GM12878 (cell line): ENCODE measurements at regions not wholly inside any gene's neighbourhood (a gene's known extent, or its start where the extent isn't known, plus 50 kb on each side); places are given as distances from the start of the nearest gene placed in this dataset.

Experiments
- ATAC-seq: fragments of 200-7000 bp; cut with Tn5 transposase; 3 replicates; pipeline ENCODE4 v1.9.1; 2020; ENCODE audit warnings: mild to moderate bottlenecking, moderate library complexity
- BruUV-seq: library from RNA; stranded (reverse); fragments of 400-500 nt; replicated peaks from 2 replicates; lab custom pipeline; 2021; lab: Mats Ljungman, UMichigan
- CTCF ChIA-PET: fragments of 300-600 bp; sonication (Branson Sonifier 250); formaldehyde crosslinking; extraction: SDS; loops from one replicate; lab custom pipeline; 2021; ENCODE audit warnings: inconsistent platforms; lab: Yijun Ruan, JAX
- POLR2A ChIA-PET: fragments of 350-600 bp; formaldehyde crosslinking; extraction: SDS; loops from one replicate; lab custom pipeline; 2021; ENCODE audit warnings: inconsistent platforms; lab: Charles Lee
- RAD21 ChIA-PET: fragments of 300-600 bp; sonication (Branson Sonifier 250); formaldehyde crosslinking; loops from one replicate; lab custom pipeline; 2023; ENCODE audit warnings: antibody characterized with exemption; ENCODE audit not compliant: unreplicated experiment; lab: Charles Lee
- SMC1A ChIA-PET: fragments of 300-600 bp; sonication (Branson Sonifier 250); formaldehyde crosslinking; loops from one replicate; lab custom pipeline; 2023; ENCODE audit not compliant: unreplicated experiment, uncharacterized antibody; lab: Charles Lee
- DNase-seq: peaks from one replicate; pipeline ENCODE4 v3.0.0-alpha.2; 2011; ENCODE audit warnings: low read depth, low spot score
- FAIRE-seq: peaks from 3 replicates; lab custom pipeline; 2011; peaks lifted over from hg19 to GRCh38; lab: Jason Lieb, UNC
- H2AFZ ChIP-seq: 2 replicates; pipeline ENCODE4 v1.6.0; 2011; ENCODE audit warnings: low read depth, low read length, control low read depth; ENCODE audit not compliant: control insufficient read depth
- H3K27ac ChIP-seq: 2 replicates; pipeline ENCODE4 v1.5.1; 2011; ENCODE audit warnings: control low read depth; ENCODE audit not compliant: control insufficient read depth, insufficient read depth
- H3K27me3 ChIP-seq, 2 experiments: replicated peaks in 1 of 2; 2 replicates each; pipeline versions ENCODE4 v1.6.0 to v1.6.1; 2011; ENCODE audit warnings: low read length in 1 of 2; ENCODE audit not compliant: control insufficient read depth in 2 of 2, insufficient read depth in 2 of 2
- H3K36me3 ChIP-seq, 2 experiments: 2 replicates each; pipeline ENCODE4 v1.5.1; 2011; ENCODE audit warnings: low read length in 1 of 2; ENCODE audit not compliant: control insufficient read depth in 2 of 2, insufficient read depth in 2 of 2
- H3K4me1 ChIP-seq: 2 replicates; pipeline ENCODE4 v1.6.1; 2011; ENCODE audit warnings: mild to moderate bottlenecking, low read length, moderate library complexity, mixed read lengths; ENCODE audit not compliant: control insufficient read depth, insufficient read depth
- H3K4me2 ChIP-seq: 2 replicates; pipeline ENCODE4 v1.6.0; 2011; ENCODE audit warnings: control low read depth; ENCODE audit not compliant: control insufficient read depth, insufficient read depth
- H3K4me3 ChIP-seq: fragments of 200-600 bp; sonication (generic); 2 replicates; pipeline ENCODE4 v1.5.1; 2016
- H3K79me2 ChIP-seq: 2 replicates; pipeline ENCODE4 v1.6.0; 2011; ENCODE audit warnings: low read length; ENCODE audit not compliant: control insufficient read depth, insufficient read depth
- H3K9ac ChIP-seq: 2 replicates; pipeline ENCODE4 v1.8.0; 2011; ENCODE audit warnings: low read length, control low read depth, mixed read lengths; ENCODE audit not compliant: control insufficient read depth, insufficient read depth
- H3K9me3 ChIP-seq: replicated peaks from 3 replicates; pipeline ENCODE4 v1.5.1; 2011; ENCODE audit warnings: mild to moderate bottlenecking, low read length; ENCODE audit not compliant: control insufficient read depth, insufficient read depth
- H4K20me1 ChIP-seq: 2 replicates; pipeline ENCODE4 v1.6.0; 2011; ENCODE audit not compliant: control insufficient read depth, insufficient read depth
- BCLAF1 ChIP-seq: fragments of 450-650 bp; IDR thresholded peaks from 2 replicates; pipeline ENCODE4 v1.6.1; 2017; ENCODE audit warnings: antibody characterized with exemption, mild to moderate bottlenecking, moderate library complexity
- CHD4 ChIP-seq: fragments of 200-600 bp; sonication (generic); IDR thresholded peaks from 2 replicates; pipeline ENCODE4 v1.6.1; 2016; ENCODE audit warnings: mild to moderate bottlenecking
- ETV6 ChIP-seq, 2 experiments: fragments of 450-650 bp in 1 of 2; IDR thresholded peaks in 1 of 2; conservative IDR thresholded peaks in 1 of 2; 2 replicates each; pipeline ENCODE4 v1.6.1; 2014; ENCODE audit warnings: antibody characterized with exemption in 1 of 2, borderline replicate concordance in 1 of 2, low read depth in 1 of 2, mild to moderate bottlenecking in 1 of 2, moderate library complexity in 1 of 2
- HCFC1 ChIP-seq: fragments of 150-350 bp; IDR thresholded peaks from 2 replicates; pipeline ENCODE4 v1.6.1; 2014; ENCODE audit warnings: low read length
- IRF3 ChIP-seq: fragments of 450-650 bp; IDR thresholded peaks from 2 replicates; pipeline ENCODE4 v1.6.1; 2014; ENCODE audit warnings: mild to moderate bottlenecking
- NFIC ChIP-seq: IDR thresholded peaks from 2 replicates; pipeline ENCODE4 v1.6.1; 2012; ENCODE audit warnings: low read depth, mild to moderate bottlenecking, inconsistent platforms, low read length, moderate library complexity
- PKNOX1 ChIP-seq: fragments of 450-650 bp; IDR thresholded peaks from 2 replicates; pipeline ENCODE4 v1.6.1; 2016; ENCODE audit warnings: mild to moderate bottlenecking
- RELA ChIP-seq: fragments of 450-650 bp; IDR thresholded peaks from 2 replicates; pipeline ENCODE4 v1.8.0; 2014; ENCODE audit warnings: borderline replicate concordance; ENCODE audit not compliant: partially characterized antibody
- SMARCA5 ChIP-seq: fragments of 450-650 bp; IDR thresholded peaks from 2 replicates; pipeline ENCODE4 v1.6.1; 2017; ENCODE audit warnings: mild to moderate bottlenecking
- STAT3 ChIP-seq: IDR thresholded peaks from 2 replicates; pipeline ENCODE4 v1.6.1; 2011; ENCODE audit warnings: low read depth, low read length, improper control_type of control experiment
- ZNF217 ChIP-seq: fragments of 450-650 bp; IDR thresholded peaks from 2 replicates; pipeline ENCODE4 v1.6.1; 2017; ENCODE audit warnings: antibody characterized with exemption, mild to moderate bottlenecking
- WGBS: methylation state at CpG from one replicate; pipeline ENCODE4 v1.1.6; 2016; ENCODE audit warnings: low lambda C conversion rate; ENCODE audit not compliant: insufficient replicate concordance, insufficient coverage; ENCODE audit errors: missing lambda C conversion rate; 5-methylcytosine and 5-hydroxymethylcytosine counted together
- in situ Hi-C: fragments of 300-500 bp; cut with MboI; formaldehyde crosslinking; loops from 9 replicates; pipeline ENCODE4 v1.14.3; 2018; ENCODE audit warnings: mixed read lengths
- intact Hi-C: fragments of 100-400 bp; cut with micrococcal nuclease; formaldehyde crosslinking; loops from one replicate; pipeline ENCODE4 v1.14.2; 2022; ENCODE audit not compliant: unreplicated experiment
- TF ChIP-seq, protein P1 (sequence below): fragments of 450-650 bp; IDR thresholded peaks from 2 replicates; pipeline ENCODE4 v1.6.1; 2017; ENCODE audit warnings: low read depth, mild to moderate bottlenecking, moderate library complexity

DNA sequence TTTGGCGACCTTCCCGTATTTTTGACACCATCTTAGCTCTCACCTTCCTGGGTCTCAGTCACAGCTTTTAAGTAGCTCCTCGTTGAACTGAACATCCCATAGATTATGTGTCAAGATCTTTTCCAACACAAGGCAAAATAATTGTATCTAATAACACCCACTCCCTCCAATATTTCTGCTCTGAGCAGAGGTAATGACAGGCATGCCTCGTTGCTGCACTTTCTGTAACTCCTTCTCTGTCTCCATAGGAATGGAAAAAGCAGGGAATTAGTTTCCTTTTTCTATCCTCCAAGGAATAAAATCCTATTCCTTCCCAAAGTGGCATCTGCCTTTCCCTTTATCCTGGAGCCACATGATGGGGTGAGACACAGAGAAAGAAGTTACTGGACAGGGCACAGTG, 174.0 kb upstream of the CDH20 start:
- Histone ChIP-seq H3K4me2 (no peak overlapping the region), H4K20me1 (no peaks in the 10 kb centered on the region), H3K27ac (no peak overlapping the region), H3K27me3 (no peaks in the 10 kb centered on the region), H3K4me3 (no peak overlapping the region), H3K79me2 (no peaks in the 10 kb centered on the region), H3K9me3 (no peaks in the 10 kb centered on the region), H3K4me1 (no peaks in the 10 kb centered on the region), H3K36me3 (no peaks in the 10 kb centered on the region), H2AFZ (no peak overlapping the region), H3K9ac (no peak overlapping the region)
- ChIA-PET RAD21 (no interaction called here), CTCF (interaction anchor here (1.1 kb wide), 1 partner anchor 163 kb away, joined by 3 read pairs; no protein-coding TSS in a partner anchor), SMC1A (interaction anchor here (1.6 kb wide), 1 partner anchor 45 kb away, joined by 3 read pairs; no protein-coding TSS in a partner anchor), POLR2A (no interaction called here)
- FAIRE-seq (no peak), DNase-seq (no peak), ATAC-seq (no peak)
- BruUV-seq = no TSS peak
- TF ChIP-seq STAT3 = no peak
- no peak for TF ChIP-seq NFIC
- TF ChIP-seq ETV6 (conservative IDR thresholded peaks at IDR 0.05 in 1 of 2, IDR thresholded peaks at IDR 0.05 in 1 of 2; ENCODE audit: borderline replicate concordance in 1 of 2, low read depth in 1 of 2) = no peak
- no peak for TF ChIP-seq PKNOX1
- no peak for TF ChIP-seq SMARCA5
- TF ChIP-seq ZNF217 = no peak
- no peak for TF ChIP-seq CHD4
- no peak for TF ChIP-seq BCLAF1
- TF ChIP-seq RELA = no peak
- TF ChIP-seq, protein P1, sequence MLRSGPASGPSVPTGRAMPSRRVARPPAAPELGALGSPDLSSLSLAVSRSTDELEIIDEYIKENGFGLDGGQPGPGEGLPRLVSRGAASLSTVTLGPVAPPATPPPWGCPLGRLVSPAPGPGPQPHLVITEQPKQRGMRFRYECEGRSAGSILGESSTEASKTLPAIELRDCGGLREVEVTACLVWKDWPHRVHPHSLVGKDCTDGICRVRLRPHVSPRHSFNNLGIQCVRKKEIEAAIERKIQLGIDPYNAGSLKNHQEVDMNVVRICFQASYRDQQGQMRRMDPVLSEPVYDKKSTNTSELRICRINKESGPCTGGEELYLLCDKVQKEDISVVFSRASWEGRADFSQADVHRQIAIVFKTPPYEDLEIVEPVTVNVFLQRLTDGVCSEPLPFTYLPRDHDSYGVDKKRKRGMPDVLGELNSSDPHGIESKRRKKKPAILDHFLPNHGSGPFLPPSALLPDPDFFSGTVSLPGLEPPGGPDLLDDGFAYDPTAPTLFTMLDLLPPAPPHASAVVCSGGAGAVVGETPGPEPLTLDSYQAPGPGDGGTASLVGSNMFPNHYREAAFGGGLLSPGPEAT = no peak
- no peak for TF ChIP-seq HCFC1
- no peak for TF ChIP-seq IRF3
- in situ Hi-C loops (no loop called here), intact Hi-C loops (no loop called here)
- 4% methylated on average over 4 of the region's 4 CpGs for WGBS
